H1 (cell line): ENCODE measurements at regions not wholly inside any gene's neighbourhood (a gene's known extent, or its start where the extent isn't known, plus 50 kb on each side); places are given as distances from the start of the nearest gene placed in this dataset.
"Not testable (repeated sequence)": the region's sequence is repeated elsewhere in the genome, so short reads cannot be mapped to it uniquely, and the experiment has no call there.

ENCODE experiments used
- CTCF ChIA-PET: fragments of 300-600 bp; sonication (Branson Sonifier 250); formaldehyde crosslinking; loops from one replicate; lab custom pipeline; 2021; ENCODE audit not compliant: partially characterized antibody; lab: Charles Lee
- POLR2A ChIA-PET: fragments of 300-600 bp; sonication (Branson Sonifier 250); formaldehyde crosslinking; loops from one replicate; lab custom pipeline; 2021; ENCODE audit warnings: inconsistent platforms; ENCODE audit not compliant: partially characterized antibody; lab: Charles Lee
- DNase-seq, 2 experiments: peaks; one replicate each; pipeline versions ENCODE4 v3.0.0 to v3.0.0-alpha.2; 2010 to 2022; ENCODE audit warnings: low spot score in 2 of 2, low read depth in 1 of 2, mixed read lengths in 1 of 2
- FAIRE-seq: peaks from 2 replicates; lab custom pipeline; 2011; peaks lifted over from hg19 to GRCh38; lab: Jason Lieb, UNC
- H2AFZ ChIP-seq: 2 replicates; pipeline ENCODE4 v1.8.1; 2012; ENCODE audit warnings: low read length, inconsistent platforms
- H2AK5ac ChIP-seq: 2 replicates; pipeline ENCODE4 v1.6.1; 2013; ENCODE audit warnings: low read depth, low read length
- H2BK120ac ChIP-seq: replicated peaks from 2 replicates; pipeline ENCODE3; 2013; ENCODE audit warnings: low read depth, low read length, inconsistent platforms
- H2BK12ac ChIP-seq: 2 replicates; pipeline ENCODE4 v1.6.1; 2013; ENCODE audit warnings: low read depth, low read length
- H2BK15ac ChIP-seq: 2 replicates; pipeline ENCODE4 v1.6.1; 2013; ENCODE audit warnings: low read length
- H2BK20ac ChIP-seq: 2 replicates; pipeline ENCODE4 v1.6.1; 2013; ENCODE audit warnings: low read length
- H2BK5ac ChIP-seq: 2 replicates; pipeline ENCODE4 v1.6.1; 2013; ENCODE audit warnings: low read depth, low read length
- H3K14ac ChIP-seq: 2 replicates; pipeline ENCODE4 v1.6.1; 2013; ENCODE audit warnings: inconsistent platforms; ENCODE audit not compliant: insufficient read length
- H3K18ac ChIP-seq: 2 replicates; pipeline ENCODE4 v1.6.1; 2013; ENCODE audit warnings: low read length; ENCODE audit errors: extremely low read depth
- H3K23ac ChIP-seq: 2 replicates; pipeline ENCODE4 v1.6.1; 2013; ENCODE audit warnings: inconsistent platforms; ENCODE audit not compliant: insufficient read length
- H3K23me2 ChIP-seq: 2 replicates; pipeline ENCODE4 v1.6.1; 2013; ENCODE audit warnings: low read depth, low read length
- H3K27ac ChIP-seq: 2 replicates; pipeline ENCODE4 v1.6.1; 2011; ENCODE audit warnings: low read depth, low read length, inconsistent platforms
- H3K27me3 ChIP-seq, 4 experiments: replicated peaks in 1 of 4; 1 replicate in 1 of 4; 2 replicates in 3 of 4; pipeline versions ENCODE4 v1.6.1 to v1.8.1; 2011 to 2013; ENCODE audit warnings: low read length in 3 of 4, mild to moderate bottlenecking in 3 of 4, inconsistent platforms in 2 of 4, mixed read lengths in 2 of 4, moderate library complexity in 1 of 4; ENCODE audit not compliant: control insufficient read depth in 3 of 4, insufficient read depth in 3 of 4; ENCODE audit errors: extremely low read depth in 1 of 4
- H3K36me3 ChIP-seq, 4 experiments: 2 replicates each; pipeline versions ENCODE4 v1.6.1 to v1.8.1; 2011 to 2013; ENCODE audit warnings: mild to moderate bottlenecking in 4 of 4, low read length in 3 of 4, moderate library complexity in 2 of 4, control low read depth in 1 of 4, inconsistent platforms in 1 of 4; ENCODE audit not compliant: insufficient read depth in 4 of 4, control insufficient read depth in 2 of 4
- H3K4ac ChIP-seq: replicated peaks from 2 replicates; pipeline ENCODE3; 2013; ENCODE audit warnings: low read length, low read depth, mixed read lengths, inconsistent platforms; ENCODE audit not compliant: insufficient read length
- H3K4me1 ChIP-seq, 4 experiments: replicated peaks in 1 of 4; 1 replicate in 1 of 4; 2 replicates in 3 of 4; pipeline versions ENCODE4 v1.6.1 to v1.8.1; 2011 to 2013; ENCODE audit warnings: low read length in 3 of 4, inconsistent platforms in 2 of 4, mixed read lengths in 1 of 4; ENCODE audit not compliant: insufficient read depth in 4 of 4, control insufficient read depth in 3 of 4
- H3K4me2 ChIP-seq, 2 experiments: 2 replicates each; pipeline versions ENCODE4 v1.6.1 to v1.8.1; 2011 to 2013; ENCODE audit warnings: low read depth in 2 of 2, low read length in 2 of 2, control low read depth in 1 of 2, inconsistent platforms in 1 of 2, mild to moderate bottlenecking in 1 of 2; ENCODE audit not compliant: insufficient read depth in 1 of 2
- H3K4me3 ChIP-seq, 4 experiments: fragments of 200-600, 300-600 bp in 1 of 4; sonication (generic), shearing (Covaris generic), sonication (Bioruptor Twin) in 1 of 4; 2 replicates each; pipeline versions ENCODE4 v1.5.1 to v1.8.1; 2011 to 2016; ENCODE audit warnings: low read length in 4 of 4, low read depth in 3 of 4, control low read depth in 2 of 4, inconsistent platforms in 2 of 4, mild to moderate bottlenecking in 2 of 4, mixed read lengths in 1 of 4, moderate library complexity in 1 of 4; ENCODE audit not compliant: insufficient read depth in 2 of 4; ENCODE audit errors: extremely low read depth in 1 of 4
- H3K56ac ChIP-seq: replicated peaks from 2 replicates; pipeline ENCODE3; 2013; ENCODE audit warnings: low read depth, mild to moderate bottlenecking, mixed read lengths, low read length, inconsistent platforms; ENCODE audit not compliant: insufficient read length
- H3K79me1 ChIP-seq: 2 replicates; pipeline ENCODE4 v1.6.1; 2013; ENCODE audit warnings: low read depth, low read length, control low read depth
- H3K79me2 ChIP-seq, 2 experiments: 2 replicates each; pipeline versions ENCODE4 v1.6.1 to v1.8.1; 2012 to 2013; ENCODE audit warnings: low read length in 2 of 2, mild to moderate bottlenecking in 2 of 2, inconsistent platforms in 1 of 2; ENCODE audit not compliant: insufficient read depth in 2 of 2, control insufficient read depth in 1 of 2
- H3K9ac ChIP-seq, 4 experiments: replicated peaks in 1 of 4; 1 replicate in 1 of 4; 2 replicates in 3 of 4; pipeline versions ENCODE4 v1.6.1 to v1.8.1; 2011 to 2013; ENCODE audit warnings: low read depth in 3 of 4, low read length in 3 of 4, control low read depth in 2 of 4, mild to moderate bottlenecking in 2 of 4, moderate library complexity in 2 of 4, inconsistent platforms in 1 of 4; ENCODE audit errors: extremely low read depth in 1 of 4
- H3K9me3 ChIP-seq, 2 experiments: 2 replicates each; pipeline versions ENCODE4 v1.6.1 to v1.8.1; 2012 to 2013; ENCODE audit warnings: mild to moderate bottlenecking in 2 of 2, moderate library complexity in 2 of 2, control low read depth in 1 of 2, inconsistent platforms in 1 of 2, low read depth in 1 of 2, low read length in 1 of 2, mixed read lengths in 1 of 2; ENCODE audit not compliant: insufficient read depth in 2 of 2
- H4K20me1 ChIP-seq, 2 experiments: replicated peaks in 1 of 2; 2 replicates each; pipeline versions ENCODE3 to v1.8.1; 2011 to 2013; ENCODE audit warnings: inconsistent platforms in 2 of 2, low read length in 2 of 2, mild to moderate bottlenecking in 1 of 2; ENCODE audit not compliant: insufficient read depth in 2 of 2, control insufficient read depth in 1 of 2
- H4K5ac ChIP-seq: 2 replicates; pipeline ENCODE4 v1.6.1; 2013; ENCODE audit warnings: low read length, low read depth, mixed read lengths, inconsistent platforms; ENCODE audit not compliant: insufficient read length
- H4K8ac ChIP-seq: 2 replicates; pipeline ENCODE4 v1.8.0; 2013; ENCODE audit warnings: mild to moderate bottlenecking, moderate library complexity, low read length, inconsistent platforms; ENCODE audit not compliant: insufficient read depth; ENCODE audit errors: extremely low read depth
- H4K91ac ChIP-seq: replicated peaks from 2 replicates; pipeline ENCODE3; 2013; ENCODE audit warnings: low read length, mixed read lengths, inconsistent platforms; ENCODE audit not compliant: insufficient read length
- WGBS, 2 experiments: shearing (Covaris generic) in 1 of 2; methylation state at CpG; one replicate each; pipeline versions ENCODE4 v1.1.6 to v1.1.7; 2013 to 2015; ENCODE audit warnings: low lambda C conversion rate in 2 of 2, mixed read lengths in 2 of 2, inconsistent platforms in 1 of 2, low coverage in 1 of 2, missing lambda C conversion rate in 1 of 2; ENCODE audit not compliant: insufficient replicate concordance in 2 of 2, insufficient coverage in 1 of 2, insufficient read length in 1 of 2; ENCODE audit errors: extremely low coverage in 1 of 2, missing lambda C conversion rate in 1 of 2; 5-methylcytosine and 5-hydroxymethylcytosine counted together

DNA sequence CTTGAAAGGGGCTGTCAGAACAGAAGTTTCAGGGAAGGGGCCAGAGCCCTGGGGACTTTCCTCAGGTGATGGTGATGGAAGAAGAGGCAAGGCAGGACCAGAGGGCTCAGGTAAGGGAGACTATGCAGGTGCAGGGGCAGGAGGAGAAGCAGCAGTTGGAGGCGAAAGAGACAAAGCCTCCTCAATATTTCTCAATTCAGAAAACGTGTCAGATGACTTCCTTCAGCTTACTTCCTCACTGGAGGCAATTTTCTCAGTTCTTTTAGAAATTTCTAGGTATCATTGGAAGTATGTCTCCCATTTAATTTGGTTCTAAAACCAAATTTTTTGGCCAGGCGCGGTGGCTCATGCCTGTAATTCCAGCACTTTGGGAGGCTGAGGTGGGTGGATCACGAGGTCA is 112.4 kb downstream of the PPIAL4G start:
- WGBS, 2 experiments, result 89% methylated on average over 5 of the region's 5 CpGs; no CpG with 5 or more reads in 1 of the 2 experiments
- H3K14ac ChIP-seq, FAIRE-seq, H3K27ac ChIP-seq, DNase-seq, H2BK5ac ChIP-seq, H3K9ac ChIP-seq, H3K4me2 ChIP-seq, H4K8ac ChIP-seq, H3K36me3 ChIP-seq, H2BK15ac ChIP-seq, H3K79me2 ChIP-seq, H3K18ac ChIP-seq, H2AFZ ChIP-seq, H3K79me1 ChIP-seq, H3K9me3 ChIP-seq, H4K91ac ChIP-seq, H4K5ac ChIP-seq, H3K23ac ChIP-seq, H3K56ac ChIP-seq, H2BK120ac ChIP-seq, H2BK12ac ChIP-seq, H2AK5ac ChIP-seq, H3K4me3 ChIP-seq, H4K20me1 ChIP-seq, H3K23me2 ChIP-seq, H3K4ac ChIP-seq, H2BK20ac ChIP-seq, H3K27me3 ChIP-seq, H3K4me1 ChIP-seq: not testable (repeated sequence)
- POLR2A ChIA-PET, result interaction anchor here (1.3 kb wide), 1 partner anchor 107 kb away, joined by 3 read pairs; no protein-coding TSS in a partner anchor
- CTCF ChIA-PET, result interaction anchor here (0.6 to 1.5 kb wide), 4 partner anchors 21 to 480 kb away, joined by 3 to 4 read pairs (median 3); no protein-coding TSS in a partner anchor
